SK-N-SH (cell line): ENCODE measurements at regions not wholly inside any gene's neighbourhood (a gene's known extent, or its start where the extent isn't known, plus 50 kb on each side); places are given as distances from the start of the nearest gene placed in this dataset.

Source experiments
- MAX ChIP-seq: IDR thresholded peaks from 2 replicates; pipeline ENCODE4 v1.4.0; 2012; ENCODE audit warnings: low read depth
- NRF1 ChIP-seq: IDR thresholded peaks from 2 replicates; pipeline ENCODE4 v1.6.1; 2012; ENCODE audit warnings: low read depth, mild to moderate bottlenecking, low read length
- RCOR1 ChIP-seq: fragments of 150-350 bp; IDR thresholded peaks from 2 replicates; pipeline ENCODE4 v1.6.1; 2017; ENCODE audit warnings: antibody characterized with exemption, low read length
- TF ChIP-seq, protein P1 (sequence below): fragments of 200-600 bp; sonication (generic); IDR thresholded peaks from 2 replicates; pipeline ENCODE4 v1.6.1; 2017; ENCODE audit warnings: antibody characterized with exemption, mild to moderate bottlenecking, moderate library complexity

DNA sequence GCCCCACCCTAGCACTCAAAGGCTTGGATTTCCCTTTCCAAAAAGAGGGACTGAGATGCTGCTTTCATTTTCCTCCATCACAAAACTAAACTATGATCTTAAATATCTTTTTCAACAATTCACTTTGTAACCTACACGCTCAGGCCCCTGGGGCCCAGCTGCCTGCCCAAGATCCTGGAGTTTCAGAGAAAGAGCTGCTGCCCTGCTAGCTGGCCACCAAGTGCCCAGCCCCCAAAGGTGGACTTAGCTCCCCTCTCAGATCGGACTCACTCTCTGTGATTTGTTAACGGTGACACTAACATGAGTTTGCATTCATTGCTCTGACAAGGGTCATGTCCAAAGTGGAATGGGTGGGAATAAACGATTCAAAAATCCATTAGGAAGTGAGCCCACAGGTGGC is 119.6 kb upstream of the SMAD3 start:
- no peak for TF ChIP-seq RCOR1
- TF ChIP-seq, protein P1, sequence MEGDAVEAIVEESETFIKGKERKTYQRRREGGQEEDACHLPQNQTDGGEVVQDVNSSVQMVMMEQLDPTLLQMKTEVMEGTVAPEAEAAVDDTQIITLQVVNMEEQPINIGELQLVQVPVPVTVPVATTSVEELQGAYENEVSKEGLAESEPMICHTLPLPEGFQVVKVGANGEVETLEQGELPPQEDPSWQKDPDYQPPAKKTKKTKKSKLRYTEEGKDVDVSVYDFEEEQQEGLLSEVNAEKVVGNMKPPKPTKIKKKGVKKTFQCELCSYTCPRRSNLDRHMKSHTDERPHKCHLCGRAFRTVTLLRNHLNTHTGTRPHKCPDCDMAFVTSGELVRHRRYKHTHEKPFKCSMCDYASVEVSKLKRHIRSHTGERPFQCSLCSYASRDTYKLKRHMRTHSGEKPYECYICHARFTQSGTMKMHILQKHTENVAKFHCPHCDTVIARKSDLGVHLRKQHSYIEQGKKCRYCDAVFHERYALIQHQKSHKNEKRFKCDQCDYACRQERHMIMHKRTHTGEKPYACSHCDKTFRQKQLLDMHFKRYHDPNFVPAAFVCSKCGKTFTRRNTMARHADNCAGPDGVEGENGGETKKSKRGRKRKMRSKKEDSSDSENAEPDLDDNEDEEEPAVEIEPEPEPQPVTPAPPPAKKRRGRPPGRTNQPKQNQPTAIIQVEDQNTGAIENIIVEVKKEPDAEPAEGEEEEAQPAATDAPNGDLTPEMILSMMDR, result no peak
- no peak for TF ChIP-seq NRF1
- no peak for TF ChIP-seq MAX
